ENCODE measurements at regions not wholly inside any gene's neighbourhood (a gene's known extent, or its start where the extent isn't known, plus 50 kb on each side); places are given as distances from the start of the nearest gene placed in this dataset.

DNA sequence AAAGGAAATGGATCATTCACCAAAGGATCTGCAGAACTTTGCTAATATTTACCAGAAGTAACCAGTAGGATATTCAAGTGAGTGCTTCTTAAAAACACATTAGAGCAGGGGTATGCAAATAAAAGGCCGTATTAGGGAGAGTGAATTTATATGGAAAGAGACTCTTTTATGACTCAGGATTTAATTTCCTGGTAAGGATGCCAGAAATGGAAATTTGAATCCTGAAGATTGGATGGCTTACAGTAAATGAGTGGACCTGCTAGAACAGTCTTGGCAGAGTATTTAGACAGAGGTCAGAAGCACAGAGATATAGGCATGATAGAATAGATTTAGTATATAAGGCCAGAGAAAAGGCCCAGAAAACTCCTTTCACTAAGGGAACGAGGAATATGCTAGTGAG, 201.6 kb downstream of the SLITRK5 start:
- TF ChIP-seq ZNF776 (tag by site-specific recombination; IDR thresholded peaks at IDR 0.05; ENCODE audit: borderline replicate concordance): no peak
- no peak for TF ChIP-seq ZNF513 (tag by site-specific recombination; IDR thresholded peaks at IDR 0.05)
- TF ChIP-seq, protein P1, sequence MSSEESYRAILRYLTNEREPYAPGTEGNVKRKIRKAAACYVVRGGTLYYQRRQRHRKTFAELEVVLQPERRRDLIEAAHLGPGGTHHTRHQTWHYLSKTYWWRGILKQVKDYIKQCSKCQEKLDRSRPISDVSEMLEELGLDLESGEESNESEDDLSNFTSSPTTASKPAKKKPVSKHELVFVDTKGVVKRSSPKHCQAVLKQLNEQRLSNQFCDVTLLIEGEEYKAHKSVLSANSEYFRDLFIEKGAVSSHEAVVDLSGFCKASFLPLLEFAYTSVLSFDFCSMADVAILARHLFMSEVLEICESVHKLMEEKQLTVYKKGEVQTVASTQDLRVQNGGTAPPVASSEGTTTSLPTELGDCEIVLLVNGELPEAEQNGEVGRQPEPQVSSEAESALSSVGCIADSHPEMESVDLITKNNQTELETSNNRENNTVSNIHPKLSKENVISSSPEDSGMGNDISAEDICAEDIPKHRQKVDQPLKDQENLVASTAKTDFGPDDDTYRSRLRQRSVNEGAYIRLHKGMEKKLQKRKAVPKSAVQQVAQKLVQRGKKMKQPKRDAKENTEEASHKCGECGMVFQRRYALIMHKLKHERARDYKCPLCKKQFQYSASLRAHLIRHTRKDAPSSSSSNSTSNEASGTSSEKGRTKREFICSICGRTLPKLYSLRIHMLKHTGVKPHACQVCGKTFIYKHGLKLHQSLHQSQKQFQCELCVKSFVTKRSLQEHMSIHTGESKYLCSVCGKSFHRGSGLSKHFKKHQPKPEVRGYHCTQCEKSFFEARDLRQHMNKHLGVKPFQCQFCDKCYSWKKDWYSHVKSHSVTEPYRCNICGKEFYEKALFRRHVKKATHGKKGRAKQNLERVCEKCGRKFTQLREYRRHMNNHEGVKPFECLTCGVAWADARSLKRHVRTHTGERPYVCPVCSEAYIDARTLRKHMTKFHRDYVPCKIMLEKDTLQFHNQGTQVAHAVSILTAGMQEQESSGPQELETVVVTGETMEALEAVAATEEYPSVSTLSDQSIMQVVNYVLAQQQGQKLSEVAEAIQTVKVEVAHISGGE (tag by site-specific recombination; conservative IDR thresholded peaks at IDR 0.05; ENCODE audit: low read depth): no peak
- no peak for TF ChIP-seq ZNF623 (tag by site-specific recombination; IDR thresholded peaks at IDR 0.05)
- TF ChIP-seq ZSCAN16 (tag by site-specific recombination; IDR thresholded peaks at IDR 0.05): no peak
- TF ChIP-seq, protein P2, sequence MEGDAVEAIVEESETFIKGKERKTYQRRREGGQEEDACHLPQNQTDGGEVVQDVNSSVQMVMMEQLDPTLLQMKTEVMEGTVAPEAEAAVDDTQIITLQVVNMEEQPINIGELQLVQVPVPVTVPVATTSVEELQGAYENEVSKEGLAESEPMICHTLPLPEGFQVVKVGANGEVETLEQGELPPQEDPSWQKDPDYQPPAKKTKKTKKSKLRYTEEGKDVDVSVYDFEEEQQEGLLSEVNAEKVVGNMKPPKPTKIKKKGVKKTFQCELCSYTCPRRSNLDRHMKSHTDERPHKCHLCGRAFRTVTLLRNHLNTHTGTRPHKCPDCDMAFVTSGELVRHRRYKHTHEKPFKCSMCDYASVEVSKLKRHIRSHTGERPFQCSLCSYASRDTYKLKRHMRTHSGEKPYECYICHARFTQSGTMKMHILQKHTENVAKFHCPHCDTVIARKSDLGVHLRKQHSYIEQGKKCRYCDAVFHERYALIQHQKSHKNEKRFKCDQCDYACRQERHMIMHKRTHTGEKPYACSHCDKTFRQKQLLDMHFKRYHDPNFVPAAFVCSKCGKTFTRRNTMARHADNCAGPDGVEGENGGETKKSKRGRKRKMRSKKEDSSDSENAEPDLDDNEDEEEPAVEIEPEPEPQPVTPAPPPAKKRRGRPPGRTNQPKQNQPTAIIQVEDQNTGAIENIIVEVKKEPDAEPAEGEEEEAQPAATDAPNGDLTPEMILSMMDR (tag by site-specific recombination; IDR thresholded peaks at IDR 0.05): no peak
- TF ChIP-seq ELK4 (IDR thresholded peaks at IDR 0.05; ENCODE audit: borderline replicate concordance, low read depth, low read length): no peak
- TF ChIP-seq YY1 (tag by site-specific recombination; IDR thresholded peaks at IDR 0.05): no peak
- TF ChIP-seq HOXA7 (CRISPR knock-in tag; IDR thresholded peaks at IDR 0.05; ENCODE audit: borderline replicate concordance): no peak

Data from HEK293 (cell line).